Neuronal stem cell (in vitro differentiated cells): ENCODE measurements at regions not wholly inside any gene's neighbourhood (a gene's known extent, or its start where the extent isn't known, plus 50 kb on each side); places are given as distances from the start of the nearest gene placed in this dataset.

ENCODE experiments used
- DNase-seq: peaks from one replicate; pipeline ENCODE4 v3.0.0-alpha.2; 2013; ENCODE audit warnings: low spot score
- H2AFZ ChIP-seq: one replicate; pipeline ENCODE4 v1.6.1; 2013; ENCODE audit warnings: mild to moderate bottlenecking, low read length, inconsistent platforms
- H2AK5ac ChIP-seq: 2 replicates; pipeline ENCODE4 v1.6.1; 2013; ENCODE audit warnings: low read depth, mild to moderate bottlenecking, inconsistent platforms, low read length, moderate library complexity, mixed read lengths
- H2BK120ac ChIP-seq: 2 replicates; pipeline ENCODE4 v1.6.1; 2013; ENCODE audit warnings: low read depth, mild to moderate bottlenecking, inconsistent platforms, low read length, moderate library complexity, mixed read lengths
- H2BK12ac ChIP-seq: one replicate; pipeline ENCODE4 v1.6.1; 2013; ENCODE audit warnings: low read length, inconsistent platforms
- H2BK15ac ChIP-seq: 2 replicates; pipeline ENCODE4 v1.6.1; 2013; ENCODE audit warnings: mild to moderate bottlenecking, low read length, inconsistent platforms, mixed read lengths
- H2BK5ac ChIP-seq: one replicate; pipeline ENCODE4 v1.6.1; 2013; ENCODE audit warnings: inconsistent platforms, mild to moderate bottlenecking, low read length, moderate library complexity
- H3K14ac ChIP-seq: one replicate; pipeline ENCODE4 v1.6.1; 2013; ENCODE audit warnings: low read length, inconsistent platforms
- H3K18ac ChIP-seq: 2 replicates; pipeline ENCODE4 v1.6.1; 2013; ENCODE audit warnings: low read length, inconsistent platforms
- H3K23ac ChIP-seq: 2 replicates; pipeline ENCODE4 v1.6.1; 2013; ENCODE audit warnings: low read depth, mild to moderate bottlenecking, mixed read lengths, low read length, inconsistent platforms; ENCODE audit not compliant: poor library complexity
- H3K27ac ChIP-seq: replicated peaks from 3 replicates; pipeline ENCODE4 v1.5.1; 2013; ENCODE audit warnings: low read length, inconsistent platforms
- H3K27me3 ChIP-seq, 3 experiments: 2 replicates each; pipeline ENCODE4 v1.6.1; 2013; ENCODE audit warnings: low read length in 3 of 3, mild to moderate bottlenecking in 2 of 3, inconsistent platforms in 1 of 3, low read depth in 1 of 3, mixed read lengths in 1 of 3, moderate library complexity in 1 of 3; ENCODE audit not compliant: control insufficient read depth in 3 of 3, insufficient read depth in 3 of 3
- H3K36me3 ChIP-seq, 2 donors: replicated peaks in 1 of 2; 2 replicates each; pipeline ENCODE4 v1.6.1; 2013; ENCODE audit warnings: low read length in 2 of 2; ENCODE audit not compliant: control insufficient read depth in 2 of 2, insufficient read depth in 2 of 2
- H3K4ac ChIP-seq: 2 replicates; pipeline ENCODE4 v1.6.1; 2013; ENCODE audit warnings: inconsistent platforms, mild to moderate bottlenecking, low read length, moderate library complexity
- H3K4me1 ChIP-seq, 2 donors: 1 replicate in 1 of 2; 2 replicates in 1 of 2; pipeline ENCODE4 v1.6.1; 2013; ENCODE audit warnings: low read length in 2 of 2, low read depth in 1 of 2; ENCODE audit not compliant: control insufficient read depth in 2 of 2, insufficient read depth in 1 of 2
- H3K4me2 ChIP-seq: one replicate; pipeline ENCODE4 v1.6.1; 2013; ENCODE audit warnings: mild to moderate bottlenecking, low read length, inconsistent platforms; ENCODE audit not compliant: insufficient read depth, poor library complexity, severe bottlenecking
- H3K4me3 ChIP-seq, 2 donors: 2 replicates each; pipeline ENCODE4 v1.5.1; 2013; ENCODE audit warnings: low read length in 2 of 2, mild to moderate bottlenecking in 2 of 2, inconsistent platforms in 1 of 2, moderate library complexity in 1 of 2
- H3K79me1 ChIP-seq: one replicate; pipeline ENCODE4 v1.6.1; 2013; ENCODE audit warnings: low read depth, mild to moderate bottlenecking, inconsistent platforms, low read length, moderate library complexity
- H3K9ac ChIP-seq: one replicate; pipeline ENCODE4 v1.6.1; 2013; ENCODE audit warnings: mild to moderate bottlenecking, low read depth, low read length, inconsistent platforms; ENCODE audit not compliant: poor library complexity
- H3K9me3 ChIP-seq, 2 donors: replicated peaks in 1 of 2; 2 replicates each; pipeline versions ENCODE3 to v1.6.1; 2013; ENCODE audit warnings: low read length in 2 of 2, mild to moderate bottlenecking in 2 of 2, inconsistent platforms in 1 of 2, low read depth in 1 of 2, mixed read lengths in 1 of 2, moderate library complexity in 1 of 2; ENCODE audit not compliant: control insufficient read depth in 2 of 2, insufficient read depth in 1 of 2
- H4K8ac ChIP-seq: one replicate; pipeline ENCODE4 v1.6.1; 2013; ENCODE audit warnings: low read depth, mild to moderate bottlenecking, inconsistent platforms, low read length, moderate library complexity
- H4K91ac ChIP-seq: one replicate; pipeline ENCODE4 v1.6.1; 2013; ENCODE audit warnings: low read length, low read depth, mild to moderate bottlenecking, inconsistent platforms; ENCODE audit not compliant: poor library complexity
- WGBS, 2 donors: extraction: QIAGEN DNeasy Blood & Tissue Kit; methylation state at CpG; one replicate each; pipeline ENCODE4 v1.1.7; 2013; ENCODE audit warnings: missing lambda C conversion rate in 2 of 2, mixed read lengths in 1 of 2; ENCODE audit not compliant: insufficient read length in 2 of 2, insufficient replicate concordance in 1 of 2; ENCODE audit errors: extremely low coverage in 2 of 2; 5-methylcytosine and 5-hydroxymethylcytosine counted together

DNA sequence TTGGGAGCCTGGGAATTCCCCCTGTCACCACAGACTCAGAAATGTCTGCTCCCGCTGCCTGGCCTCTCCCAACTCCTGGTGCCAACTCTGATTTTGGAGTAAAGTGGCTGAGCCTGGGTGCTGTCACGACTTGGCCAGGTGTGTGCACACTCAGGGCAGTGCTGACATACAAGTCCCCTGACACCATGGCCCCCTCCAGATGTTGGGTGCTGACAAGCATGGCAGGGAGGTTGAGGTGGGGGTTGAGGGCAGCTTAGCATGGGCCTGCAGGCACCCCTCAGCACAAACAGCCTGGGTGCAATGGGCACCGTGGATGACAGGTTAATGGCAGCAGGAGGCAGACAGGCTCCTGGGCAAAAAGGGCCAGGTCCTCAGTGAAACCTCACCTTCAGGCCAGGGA lies 511.2 kb downstream of the SQOR start:
- H3K9me3 ChIP-seq, result peaks cover 0 to 7% of the 10 kb centered on the region in 2 donors
- no peak overlapping the region for H3K4me2 ChIP-seq
- H3K23ac ChIP-seq, result no peak overlapping the region
- H2AK5ac ChIP-seq, result no peak overlapping the region
- no peak for DNase-seq
- no peak overlapping the region for H3K14ac ChIP-seq
- no peaks in the 10 kb centered on the region for H3K27me3 ChIP-seq
- H2BK15ac ChIP-seq, result no peak overlapping the region
- H3K4ac ChIP-seq, result no peak overlapping the region
- H3K27ac ChIP-seq, result no peak overlapping the region
- no peak overlapping the region for H2BK5ac ChIP-seq
- H2BK120ac ChIP-seq, result no peak overlapping the region
- no peaks in the 10 kb centered on the region for H3K36me3 ChIP-seq
- no peak overlapping the region for H2BK12ac ChIP-seq
- H3K79me1 ChIP-seq, result no peaks in the 10 kb centered on the region
- no peak overlapping the region for H3K4me3 ChIP-seq
- H4K91ac ChIP-seq, result no peak overlapping the region
- H3K4me1 ChIP-seq, result no peaks in the 10 kb centered on the region
- no peak overlapping the region for H2AFZ ChIP-seq
- H3K9ac ChIP-seq, result no peak overlapping the region
- WGBS, 2 donors, result no CpG with 5 or more reads among the region's 3 CpGs
- H3K18ac ChIP-seq, result no peak overlapping the region
- H4K8ac ChIP-seq, result no peak overlapping the region

DNA sequence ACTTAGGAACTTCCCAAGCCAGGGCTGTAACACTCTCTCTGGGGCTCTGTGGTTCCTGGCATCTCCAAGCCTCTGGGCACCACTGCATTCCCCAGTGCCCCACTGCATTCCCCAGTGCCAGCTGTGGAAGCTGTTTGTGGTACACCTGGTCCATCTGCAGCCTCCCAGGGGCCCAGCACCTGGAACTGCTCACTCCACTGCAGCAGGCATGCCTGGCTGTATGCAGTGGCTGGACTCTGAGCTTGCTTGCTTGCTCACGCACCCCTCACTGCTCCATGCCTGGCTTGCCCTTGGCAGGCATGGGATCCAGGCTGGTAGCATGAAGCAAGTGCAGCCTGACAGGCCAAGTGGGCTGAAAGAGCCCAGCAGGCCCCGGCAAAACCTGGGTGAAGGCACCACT lies 512.1 kb downstream of the SQOR start:
- WGBS, 2 donors, result no CpG with 5 or more reads among the region's 2 CpGs
- Histone ChIP-seq H3K36me3 (no peaks in the 10 kb centered on the region), H3K9me3 (peaks cover 0 to 7% of the 10 kb centered on the region in 2 donors), H3K14ac (peak overlapping the region; percentile 89), H3K79me1 (no peaks in the 10 kb centered on the region), H4K8ac (no peak overlapping the region), H3K9ac (no peak overlapping the region), H3K4me3 (peak overlapping the region in 1 of 2 donors; percentile 50), H3K23ac (no peak overlapping the region), H2BK5ac (no peak overlapping the region), H2BK12ac (no peak overlapping the region), H3K4ac (no peak overlapping the region), H2BK15ac (no peak overlapping the region), H3K27me3 (no peaks in the 10 kb centered on the region), H3K4me2 (no peak overlapping the region), H2AK5ac (no peak overlapping the region), H3K4me1 (no peaks in the 10 kb centered on the region), H4K91ac (no peak overlapping the region), H3K18ac (peak overlapping the region; percentile 48), H3K27ac (no peak overlapping the region), H2AFZ (no peak overlapping the region), H2BK120ac (no peak overlapping the region)
- no peak for DNase-seq

DNA sequence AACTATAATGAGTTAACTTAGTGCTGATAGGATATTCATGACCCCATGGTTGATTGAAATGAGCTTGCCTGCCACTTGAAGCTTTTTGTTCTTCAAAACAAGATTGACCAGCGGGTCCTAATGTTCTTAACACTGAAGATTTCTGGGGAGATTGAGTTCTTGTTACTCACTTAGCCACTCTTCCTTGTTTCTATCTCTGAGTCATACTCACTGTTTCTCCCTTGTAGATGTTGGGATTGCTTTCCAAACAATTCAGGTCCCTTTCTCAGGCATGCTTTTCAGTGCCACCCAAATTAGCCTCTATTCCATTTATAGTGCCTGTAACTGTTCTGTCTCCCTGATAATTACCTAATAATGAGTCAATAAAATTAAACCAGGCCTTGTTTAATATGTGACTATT lies 517.0 kb downstream of the SQOR start:
- WGBS, 2 donors, result no CpG with 5 or more reads among the region's 1 CpG
- H3K23ac ChIP-seq, result no peak overlapping the region
- H3K9me3 ChIP-seq, result no peaks in the 10 kb centered on the region
- H2BK120ac ChIP-seq, result no peak overlapping the region
- no peaks in the 10 kb centered on the region for H3K27me3 ChIP-seq
- H3K4me1 ChIP-seq, result no peaks in the 10 kb centered on the region
- H2BK12ac ChIP-seq, result no peak overlapping the region
- no peaks in the 10 kb centered on the region for H3K79me1 ChIP-seq
- no peak overlapping the region for H3K18ac ChIP-seq
- no peak overlapping the region for H3K14ac ChIP-seq
- H3K4ac ChIP-seq, result no peak overlapping the region
- H2BK5ac ChIP-seq, result no peak overlapping the region
- DNase-seq, result no peak
- no peak overlapping the region for H2AK5ac ChIP-seq
- H3K4me2 ChIP-seq, result no peak overlapping the region
- H3K27ac ChIP-seq, result no peak overlapping the region
- H3K4me3 ChIP-seq, result no peak overlapping the region
- no peak overlapping the region for H2AFZ ChIP-seq
- no peak overlapping the region for H4K91ac ChIP-seq
- H3K36me3 ChIP-seq, result no peaks in the 10 kb centered on the region
- no peak overlapping the region for H2BK15ac ChIP-seq
- no peak overlapping the region for H3K9ac ChIP-seq
- H4K8ac ChIP-seq, result no peak overlapping the region

DNA sequence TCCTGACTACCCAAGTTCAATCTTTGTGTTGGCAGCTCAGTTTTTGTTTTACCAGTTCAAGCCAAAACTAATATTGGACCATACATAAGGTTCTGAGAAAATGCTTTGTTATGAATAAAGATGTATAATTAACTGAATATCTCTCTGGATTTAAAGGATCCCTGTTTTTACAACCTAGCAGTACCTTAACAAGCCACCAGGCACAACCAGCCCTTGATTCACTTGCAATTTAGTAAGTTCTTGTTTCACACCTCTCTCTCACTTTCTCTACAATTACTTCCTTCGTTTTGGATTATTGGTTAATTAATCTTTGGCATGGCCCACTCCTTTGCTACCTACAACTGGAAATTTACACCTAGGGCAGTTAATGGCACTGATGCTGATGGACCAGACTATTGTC lies 531.9 kb downstream of the SQOR start:
- Histone ChIP-seq H2BK15ac (no peak overlapping the region), H2AFZ (no peak overlapping the region), H3K4ac (no peak overlapping the region), H3K27ac (no peak overlapping the region), H2BK5ac (no peak overlapping the region), H2BK120ac (no peak overlapping the region), H3K18ac (no peak overlapping the region), H4K8ac (no peak overlapping the region), H3K4me1 (no peaks in the 10 kb centered on the region), H3K9me3 (no peaks in the 10 kb centered on the region), H3K4me3 (no peak overlapping the region), H3K79me1 (no peaks in the 10 kb centered on the region), H2AK5ac (no peak overlapping the region), H3K4me2 (no peak overlapping the region), H3K36me3 (no peaks in the 10 kb centered on the region), H4K91ac (no peak overlapping the region), H3K23ac (no peak overlapping the region), H3K14ac (no peak overlapping the region), H2BK12ac (no peak overlapping the region), H3K27me3 (no peaks in the 10 kb centered on the region), H3K9ac (no peak overlapping the region)
- DNase-seq, result no peak
- WGBS, 2 donors, result no CpG with 5 or more reads among the region's 1 CpG
